22Rv1 (cell line): ENCODE measurements at regions not wholly inside any gene's neighbourhood (a gene's known extent, or its start where the extent isn't known, plus 50 kb on each side); places are given as distances from the start of the nearest gene placed in this dataset.

Experiments
- ZFX ChIP-seq: fragments of 450-650 bp; IDR thresholded peaks from 2 replicates; pipeline ENCODE4 v1.6.1; 2017; ENCODE audit warnings: antibody characterized with exemption, borderline replicate concordance
- TF ChIP-seq, protein P1 (sequence below): fragments of 450-650 bp; IDR thresholded peaks from 2 replicates; pipeline ENCODE4 v1.5.1; 2017; ENCODE audit warnings: mild to moderate bottlenecking

DNA sequence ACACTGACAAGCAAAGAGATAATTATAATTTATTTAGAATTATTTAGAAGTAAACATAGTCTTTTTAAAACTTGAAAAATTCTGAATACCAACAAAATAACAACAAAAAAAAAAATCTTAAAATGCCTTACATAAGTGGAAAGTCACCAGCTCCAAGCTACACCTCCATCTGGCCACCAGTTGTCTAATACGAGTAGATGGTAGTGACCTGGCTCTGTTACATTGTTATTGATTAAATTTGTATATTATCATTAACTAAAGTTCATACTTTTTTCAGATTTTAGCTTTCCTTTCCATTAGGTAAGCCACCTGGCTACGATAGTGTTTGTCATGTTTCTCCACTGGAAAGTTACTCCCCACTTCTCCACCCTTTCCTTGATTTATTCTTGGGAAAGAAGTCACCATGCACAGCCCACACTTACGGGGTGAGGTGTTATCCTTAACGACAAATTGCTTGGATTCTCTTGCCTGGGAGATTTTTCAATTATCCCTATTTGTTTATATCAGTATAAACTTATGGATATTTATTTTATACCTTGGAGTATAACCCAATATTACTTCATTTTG lies 464.5 kb upstream of the CHAC2 start:
- TF ChIP-seq, protein P1, sequence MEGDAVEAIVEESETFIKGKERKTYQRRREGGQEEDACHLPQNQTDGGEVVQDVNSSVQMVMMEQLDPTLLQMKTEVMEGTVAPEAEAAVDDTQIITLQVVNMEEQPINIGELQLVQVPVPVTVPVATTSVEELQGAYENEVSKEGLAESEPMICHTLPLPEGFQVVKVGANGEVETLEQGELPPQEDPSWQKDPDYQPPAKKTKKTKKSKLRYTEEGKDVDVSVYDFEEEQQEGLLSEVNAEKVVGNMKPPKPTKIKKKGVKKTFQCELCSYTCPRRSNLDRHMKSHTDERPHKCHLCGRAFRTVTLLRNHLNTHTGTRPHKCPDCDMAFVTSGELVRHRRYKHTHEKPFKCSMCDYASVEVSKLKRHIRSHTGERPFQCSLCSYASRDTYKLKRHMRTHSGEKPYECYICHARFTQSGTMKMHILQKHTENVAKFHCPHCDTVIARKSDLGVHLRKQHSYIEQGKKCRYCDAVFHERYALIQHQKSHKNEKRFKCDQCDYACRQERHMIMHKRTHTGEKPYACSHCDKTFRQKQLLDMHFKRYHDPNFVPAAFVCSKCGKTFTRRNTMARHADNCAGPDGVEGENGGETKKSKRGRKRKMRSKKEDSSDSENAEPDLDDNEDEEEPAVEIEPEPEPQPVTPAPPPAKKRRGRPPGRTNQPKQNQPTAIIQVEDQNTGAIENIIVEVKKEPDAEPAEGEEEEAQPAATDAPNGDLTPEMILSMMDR = no peak
- TF ChIP-seq ZFX = no peak
